ENCODE measurements at regions not wholly inside any gene's neighbourhood (a gene's known extent, or its start where the extent isn't known, plus 50 kb on each side); places are given as distances from the start of the nearest gene placed in this dataset.
"Not testable (repeated sequence)": the region's sequence is repeated elsewhere in the genome, so short reads cannot be mapped to it uniquely, and the experiment has no call there.

GRCh38 chr7:1300206-1300605 is 67.5 kb downstream of the UNCX start:
- DNase-seq = no peak

GRCh38 chr7:1300636-1301035 is 68.0 kb downstream of the UNCX start:
- no peak for DNase-seq

- DNase-seq = no peak
Measured at GRCh38 chr7:1301054-1301881, 68.6 kb downstream of the UNCX start.

GRCh38 chr7:1301882-1302251 is 69.2 kb downstream of the UNCX start:
- DNase-seq = no peak

- DNase-seq = no peak
Measured at GRCh38 chr7:1302936-1303335, 70.3 kb downstream of the UNCX start.

- not testable (repeated sequence) for DNase-seq
Measured at GRCh38 chr7:1304011-1304410, 71.3 kb downstream of the UNCX start.

- no peak for DNase-seq
Measured at GRCh38 chr7:1305873-1306272, 73.2 kb downstream of the UNCX start.

- no peak for DNase-seq
Measured at GRCh38 chr7:1307828-1308227, 75.2 kb downstream of the UNCX start.

GRCh38 chr7:1309290-1309689 is 76.6 kb downstream of the UNCX start:
- no peak for DNase-seq

- no peak for DNase-seq
Measured at GRCh38 chr7:1309996-1310395, 77.3 kb downstream of the UNCX start.

- no peak for DNase-seq
Measured at GRCh38 chr7:1310936-1311335, 78.3 kb downstream of the UNCX start.

GRCh38 chr7:1311406-1312135 is 78.9 kb downstream of the UNCX start:
- DNase-seq = no peak

- DNase-seq = no peak
Measured at GRCh38 chr7:1312136-1313070, 79.7 kb downstream of the UNCX start.

- no peak for DNase-seq
Measured at GRCh38 chr7:1313613-1314012, 80.9 kb downstream of the UNCX start.

GRCh38 chr7:1314021-1314907 is 81.6 kb downstream of the UNCX start:
- no peak for DNase-seq

- no peak for DNase-seq
Measured at GRCh38 chr7:1314908-1315450, 82.3 kb downstream of the UNCX start.

GRCh38 chr7:1316086-1316485 is 83.4 kb downstream of the UNCX start:
- DNase-seq = no peak

- DNase-seq = no peak
Measured at GRCh38 chr7:1317646-1318045, 85.0 kb downstream of the UNCX start.

- no peak for DNase-seq
Measured at GRCh38 chr7:1318051-1318450, 85.4 kb downstream of the UNCX start.

- no peak for DNase-seq
Measured at GRCh38 chr7:1318661-1319060, 86.0 kb downstream of the UNCX start.
